Stimulated activated CD4-positive, alpha-beta T cell treated with anti-CD3 and anti-CD28 coated beads, TNF-alpha, amount 100 ng/mL, for 1 hour (primary cell): ENCODE measurements at regions not wholly inside any gene's neighbourhood (a gene's known extent, or its start where the extent isn't known, plus 50 kb on each side); places are given as distances from the start of the nearest gene placed in this dataset.

Source experiments
- DNase-seq, 3 donors: peaks; one replicate each; pipeline ENCODE4 v3.0.0-alpha.2; 2020; ENCODE audit warnings: low read depth in 3 of 3, low spot score in 1 of 3

DNA sequence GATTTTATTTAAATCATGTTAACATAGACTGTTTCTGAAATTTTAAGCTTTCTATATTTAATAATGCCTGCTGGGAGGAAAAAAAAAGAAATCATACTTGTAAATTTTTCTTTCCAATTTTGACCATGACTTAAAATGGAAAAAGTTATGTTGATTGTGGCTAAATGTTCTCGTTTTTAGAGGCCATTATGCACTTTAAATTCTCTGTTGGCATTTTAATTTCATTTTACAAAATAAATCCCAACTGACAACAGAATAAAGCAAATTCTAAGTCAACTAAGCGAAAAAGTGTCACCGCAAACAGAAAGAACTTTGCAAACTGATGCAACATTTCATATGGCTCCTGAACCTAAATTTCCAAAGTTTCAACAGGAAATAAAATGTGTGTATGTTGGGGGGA is 74.8 kb upstream of the G2E3 start:
- DNase-seq: no peak

- no peak for DNase-seq
Measured at GRCh38 chr14:30484976-30485375, 74.0 kb upstream of the G2E3 start.

GRCh38 chr14:30496852-30497251 is 62.1 kb upstream of the G2E3 start:
- DNase-seq: no peak

GRCh38 chr14:30499358-30499757 is 59.6 kb upstream of the G2E3 start:
- no peak for DNase-seq

DNA sequence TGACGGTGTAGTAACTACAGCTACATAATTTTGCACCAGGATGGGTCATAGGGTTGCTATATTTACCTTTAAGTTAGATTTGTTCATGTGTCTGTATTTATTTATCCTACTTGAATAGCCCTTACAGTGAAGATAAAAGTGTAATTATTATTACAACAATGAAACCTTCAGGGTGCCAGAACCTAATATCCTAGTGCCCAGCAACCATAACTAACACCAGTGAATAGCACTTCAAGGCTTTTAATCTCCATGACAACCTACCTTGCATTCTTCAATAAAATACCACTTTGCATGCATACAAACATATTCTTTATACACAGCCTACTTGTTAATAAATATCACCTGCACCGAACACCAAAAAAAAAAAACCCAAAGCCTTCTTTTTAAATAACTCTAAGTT is 58.7 kb upstream of the G2E3 start:
- no peak for DNase-seq

DNA sequence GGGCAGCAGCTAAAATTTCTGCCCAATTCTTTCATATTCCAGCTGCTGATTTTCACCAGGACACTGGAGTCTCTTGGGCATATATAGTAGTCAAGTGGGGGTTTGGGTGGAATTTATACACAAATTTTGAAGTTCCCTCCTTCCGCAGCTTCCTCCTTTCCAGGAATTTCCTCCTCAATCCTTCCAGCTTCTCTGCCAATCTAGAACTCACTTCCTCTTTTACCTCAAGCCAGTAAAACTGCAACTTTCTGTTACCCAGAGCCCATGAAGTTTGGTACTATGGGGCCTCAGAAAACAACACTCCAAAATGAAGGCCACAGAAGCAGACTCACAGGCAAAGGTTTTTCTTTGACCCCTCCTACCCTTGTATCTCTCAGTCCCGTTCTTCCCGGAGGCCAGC is 51.7 kb upstream of the G2E3 start:
- no peak for DNase-seq
